ENCODE measurements at regions not wholly inside any gene's neighbourhood (a gene's known extent, or its start where the extent isn't known, plus 50 kb on each side); places are given as distances from the start of the nearest gene placed in this dataset.
"Not testable (repeated sequence)": the region's sequence is repeated elsewhere in the genome, so short reads cannot be mapped to it uniquely, and the experiment has no call there.

DNA sequence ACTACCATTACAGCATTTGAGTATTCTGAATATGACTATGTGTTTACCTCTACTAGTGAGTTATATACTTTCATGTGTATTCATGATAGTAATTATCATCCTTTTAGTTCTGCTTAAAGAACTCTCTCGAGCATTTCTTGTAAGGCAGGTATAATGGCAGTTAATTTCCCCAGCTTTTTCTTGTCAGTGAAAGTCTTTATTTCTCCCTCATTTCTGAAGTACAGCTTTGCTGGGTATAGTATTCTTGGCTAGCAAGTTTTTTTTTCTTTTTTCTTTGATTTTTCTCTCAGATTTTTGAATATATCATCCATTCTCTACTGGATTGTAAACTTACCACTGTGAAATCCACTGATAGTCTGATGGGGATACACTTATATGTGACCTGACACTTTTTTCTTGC, 165.9 kb upstream of the ARHGAP5 start:
- no peak for DNase-seq

DNA sequence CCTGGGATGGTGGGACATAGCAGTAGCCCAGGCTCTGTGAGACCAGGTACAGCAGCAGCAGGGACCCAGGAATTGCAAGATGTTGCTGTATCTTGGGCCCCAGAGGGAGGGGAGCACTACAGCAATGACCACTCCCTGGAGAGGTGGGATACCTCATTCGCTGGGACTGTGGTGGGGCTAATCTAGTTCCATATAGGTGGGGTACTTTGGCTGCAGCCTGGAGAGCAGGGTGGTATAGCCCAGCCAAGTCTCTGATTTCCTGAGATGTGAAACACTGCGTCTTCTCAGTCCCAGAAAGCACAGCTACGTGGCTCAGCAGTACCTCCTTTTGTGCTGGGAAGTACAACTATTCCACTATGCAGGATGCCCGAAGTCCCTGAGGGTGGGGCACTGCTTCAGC, 163.7 kb upstream of the ARHGAP5 start:
- no peak for DNase-seq

DNA sequence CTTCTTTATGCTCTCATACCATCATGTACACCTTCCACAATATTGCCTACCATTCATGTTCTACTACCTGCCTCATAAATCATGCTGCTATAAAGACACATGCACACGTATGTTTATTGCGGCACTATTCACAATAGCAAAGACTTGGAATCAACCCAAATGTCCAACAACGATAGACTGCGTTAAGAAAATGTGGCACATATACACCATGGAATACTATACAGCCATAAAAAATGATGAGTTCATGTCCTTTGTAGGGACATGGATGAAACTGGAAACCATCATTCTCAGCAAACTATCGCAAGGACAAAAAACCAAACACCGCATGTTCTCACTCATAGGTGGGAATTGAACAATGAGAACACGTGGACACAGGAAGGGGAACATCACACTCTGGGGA, 158.8 kb upstream of the ARHGAP5 start:
- DNase-seq, result not testable (repeated sequence)

- no peak for DNase-seq
These were observed 157.1 kb upstream of the ARHGAP5 start for GRCh38 chr14:31920001-31920400.

DNA sequence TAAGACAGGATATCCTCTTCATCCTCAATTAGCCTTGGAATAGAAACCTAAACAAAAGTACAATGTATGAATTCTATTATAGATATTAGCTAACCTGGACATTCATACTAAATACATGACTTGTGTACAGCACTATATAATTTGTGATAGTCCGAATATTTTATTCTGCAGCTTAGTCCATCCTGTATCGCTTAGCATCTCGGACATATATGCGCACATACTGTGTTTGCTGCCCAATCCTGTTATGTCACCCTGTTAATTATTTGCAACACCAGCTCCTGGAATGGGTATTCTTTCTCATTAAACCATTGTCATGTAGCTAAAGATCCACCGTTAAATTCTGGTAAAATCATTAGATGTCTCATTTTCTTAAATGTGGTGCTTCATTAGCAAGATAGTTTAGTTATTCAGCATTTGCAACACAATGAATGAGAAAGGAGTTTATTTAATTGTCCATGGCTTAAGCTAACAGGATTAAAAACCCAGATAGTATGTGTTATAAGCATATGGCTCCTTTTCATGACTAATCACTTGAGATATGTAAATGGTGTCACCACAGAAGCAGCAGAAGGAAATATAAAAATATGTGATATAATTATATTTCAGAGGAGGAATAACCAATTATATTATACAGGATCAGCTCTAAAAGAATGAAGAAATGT, 156.0 kb upstream of the ARHGAP5 start:
- DNase-seq, result no peak

- no peak for DNase-seq
These were observed 155.4 kb upstream of the ARHGAP5 start for GRCh38 chr14:31921721-31922120.

- peak; percentile 60 for DNase-seq
These were observed 151.0 kb upstream of the ARHGAP5 start for GRCh38 chr14:31926123-31926522.

- no peak for DNase-seq
These were observed 150.3 kb upstream of the ARHGAP5 start for GRCh38 chr14:31926652-31927347.

GRCh38 chr14:31927348-31927832, 149.7 kb upstream of the ARHGAP5 start:
- no peak for DNase-seq

DNA sequence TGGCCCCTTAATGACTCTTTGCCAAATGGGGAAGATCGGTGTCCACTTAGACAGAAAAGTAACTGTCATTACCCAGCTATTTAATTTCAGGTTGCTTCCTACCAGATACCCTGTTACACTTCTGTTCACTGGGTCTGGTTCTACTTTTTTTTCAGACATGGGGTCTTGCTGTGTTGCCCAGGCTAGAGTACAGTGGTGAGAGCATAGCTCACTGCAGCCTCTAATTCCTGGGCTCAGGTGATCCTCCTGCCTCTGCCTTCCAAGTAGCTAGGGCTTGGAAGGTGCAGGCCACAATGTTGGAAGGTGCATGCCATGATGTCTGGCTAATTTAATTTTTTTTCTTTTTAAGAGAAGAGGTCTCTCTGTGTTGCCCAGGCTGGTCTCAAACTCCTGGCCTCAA, 147.0 kb upstream of the ARHGAP5 start:
- no peak for DNase-seq

DNA sequence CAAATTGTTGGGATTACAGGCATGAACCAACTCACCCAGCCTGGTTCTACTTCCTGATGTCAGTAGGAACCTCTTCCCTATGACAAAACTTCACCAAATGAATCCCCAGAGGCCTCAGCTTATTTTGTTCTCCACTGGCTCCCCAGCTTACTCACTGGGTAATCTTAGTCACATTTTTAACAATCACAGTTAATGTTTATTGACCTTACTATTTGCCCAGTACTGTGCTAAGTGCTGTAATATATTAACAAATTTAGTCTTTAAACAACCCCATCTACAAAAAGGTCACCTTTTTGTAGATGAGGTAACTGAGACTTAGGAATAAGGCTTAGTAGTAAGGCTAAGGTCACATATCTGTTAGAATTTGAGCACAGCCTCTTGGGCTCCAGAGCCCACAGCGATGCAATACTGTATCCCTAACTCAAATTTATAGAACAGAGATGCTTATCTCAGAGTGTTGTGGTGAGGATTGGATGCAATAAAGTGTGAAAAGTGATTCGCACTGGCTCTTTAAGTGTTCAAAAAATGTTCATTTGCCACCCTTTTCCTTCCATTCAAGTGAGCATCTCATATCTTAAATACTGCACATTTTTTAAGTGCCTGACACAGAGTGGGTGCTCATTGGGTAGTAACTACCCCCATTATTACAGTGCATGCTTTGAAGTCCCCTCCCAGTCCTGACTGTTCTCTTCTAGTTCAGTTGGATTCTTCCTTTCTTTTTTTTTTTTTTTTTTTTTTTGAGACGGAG, 146.4 kb upstream of the ARHGAP5 start:
- DNase-seq, result no peak

- DNase-seq, result no peak
These were observed 144.4 kb upstream of the ARHGAP5 start for GRCh38 chr14:31932675-31933074.

DNA sequence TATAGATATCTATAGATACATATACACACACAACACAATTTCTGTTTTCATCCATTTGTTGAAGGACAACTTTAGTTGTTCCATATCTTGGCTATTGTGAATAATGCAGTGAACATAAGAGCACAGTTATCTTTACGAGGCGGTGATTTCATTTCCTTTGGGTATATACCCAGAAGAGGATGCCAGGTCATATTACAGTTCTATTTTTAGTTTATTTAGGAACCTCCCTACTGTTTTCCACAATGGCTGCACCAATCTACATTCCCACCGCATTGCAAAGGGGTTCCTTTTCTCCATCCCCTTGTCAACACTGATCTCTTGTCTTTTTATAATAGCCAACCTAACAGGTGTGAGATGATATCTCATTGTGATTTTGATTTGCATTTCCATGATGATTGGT, 143.4 kb upstream of the ARHGAP5 start:
- no peak for DNase-seq

DNA sequence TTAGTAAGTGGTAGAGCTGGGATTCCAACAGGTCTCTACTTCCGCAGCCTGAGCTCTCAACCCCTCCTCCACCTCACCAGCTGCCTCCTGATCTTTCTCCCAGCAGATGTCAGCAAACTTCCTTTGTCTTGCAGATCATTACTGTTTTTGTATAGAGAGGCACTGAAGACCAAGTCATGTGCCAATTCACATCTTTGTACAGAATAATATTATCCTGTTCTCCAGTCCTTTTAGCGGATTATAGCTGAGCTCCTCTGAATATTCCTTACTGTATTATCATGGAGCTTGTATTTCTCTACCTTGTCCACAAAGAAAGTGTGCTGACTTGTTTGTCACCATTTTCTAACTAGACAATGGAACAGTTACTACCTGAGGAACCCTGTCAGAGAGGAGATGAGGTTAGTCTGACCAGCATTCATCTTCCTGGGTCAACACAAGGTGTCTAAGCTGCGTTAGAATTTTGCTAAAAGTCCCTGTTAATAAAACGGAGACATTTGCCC, 142.3 kb upstream of the ARHGAP5 start:
- peak; percentile 37 for DNase-seq

DNA sequence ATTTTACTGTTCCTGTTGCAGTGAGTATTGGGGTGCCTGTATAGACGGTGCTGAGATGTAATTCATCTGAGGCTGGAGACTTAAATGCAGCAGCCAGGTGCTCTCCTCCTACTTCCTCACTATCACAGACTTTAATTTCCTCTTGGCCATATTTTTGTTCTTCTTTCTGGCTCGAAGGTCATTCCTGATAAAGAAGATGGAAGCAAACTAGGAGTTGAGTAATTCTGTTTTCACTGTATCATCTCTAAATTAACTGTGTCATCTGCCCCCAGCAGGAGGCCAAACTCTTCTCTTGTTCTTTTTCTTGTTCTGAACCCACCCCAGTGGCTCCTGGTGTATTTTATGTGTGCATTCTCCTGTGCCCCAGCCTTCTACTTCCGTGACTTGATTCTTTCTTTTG, 141.7 kb upstream of the ARHGAP5 start:
- no peak for DNase-seq

DNA sequence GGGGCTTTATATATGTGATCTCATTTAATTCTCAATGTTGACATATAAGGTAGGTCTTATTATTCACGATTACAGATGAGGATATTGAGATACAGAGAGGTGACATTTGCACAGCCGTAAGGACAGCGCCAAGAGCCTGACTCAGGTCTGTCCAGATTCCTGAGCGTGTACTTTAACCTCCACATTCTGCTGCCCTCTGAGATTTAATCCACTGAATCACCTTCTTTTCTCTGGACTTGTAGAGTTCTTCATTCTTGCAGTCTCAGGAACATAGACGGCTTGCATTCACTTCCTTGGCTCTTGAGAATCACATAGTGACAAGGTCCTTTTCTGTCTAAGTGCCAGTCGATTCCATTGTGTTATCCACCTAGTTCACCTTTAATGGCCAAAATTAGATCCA, 141.0 kb upstream of the ARHGAP5 start:
- DNase-seq, result no peak

DNA sequence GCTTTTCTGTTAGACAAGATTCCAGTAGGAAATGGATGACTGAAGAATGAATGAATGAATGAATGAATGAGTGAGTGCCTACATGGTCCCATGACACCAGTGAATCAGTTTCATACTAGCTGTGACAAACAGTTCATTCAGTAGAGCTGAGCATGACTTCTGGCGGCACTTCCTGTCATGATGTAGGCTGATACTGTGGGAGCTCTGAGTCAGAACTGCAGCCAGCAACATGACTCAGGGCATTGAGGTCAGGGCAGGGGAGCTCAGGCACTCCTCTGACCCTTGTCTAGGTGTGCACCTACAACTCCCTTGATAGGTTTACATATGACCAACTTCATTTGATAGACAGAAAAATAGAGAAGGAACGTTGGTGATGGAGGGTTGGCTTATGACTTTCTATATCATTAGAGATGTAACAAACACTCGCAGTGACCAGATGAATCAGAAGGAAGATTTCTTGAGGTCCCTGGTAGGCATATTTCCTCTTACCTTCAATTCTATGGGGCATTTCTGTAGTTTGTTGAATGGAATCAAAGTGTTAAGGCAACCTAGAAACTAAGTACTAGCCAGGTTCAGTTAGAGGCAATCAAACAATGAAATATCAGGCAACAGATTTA, 139.3 kb upstream of the ARHGAP5 start:
- peak; percentile 52 for DNase-seq

DNA sequence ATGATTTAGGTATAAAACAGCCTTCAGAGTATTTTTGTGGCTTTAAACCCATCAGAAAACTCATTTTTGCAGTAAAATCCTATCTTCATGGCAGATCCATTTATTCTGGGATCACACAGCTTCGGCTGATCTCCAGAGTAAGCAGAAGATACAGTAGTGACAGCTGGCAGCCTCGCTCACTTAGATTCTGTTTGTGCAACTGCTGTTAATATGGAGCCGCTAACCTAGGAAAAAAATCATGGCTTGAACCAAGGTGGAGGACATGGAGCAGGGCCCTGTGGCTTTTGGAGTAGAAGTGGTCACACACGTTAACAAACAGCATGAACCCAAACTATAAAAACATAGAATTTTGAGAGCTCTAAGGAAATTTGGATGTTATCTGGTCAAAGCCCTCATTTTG, 137.2 kb upstream of the ARHGAP5 start:
- no peak for DNase-seq

DNA sequence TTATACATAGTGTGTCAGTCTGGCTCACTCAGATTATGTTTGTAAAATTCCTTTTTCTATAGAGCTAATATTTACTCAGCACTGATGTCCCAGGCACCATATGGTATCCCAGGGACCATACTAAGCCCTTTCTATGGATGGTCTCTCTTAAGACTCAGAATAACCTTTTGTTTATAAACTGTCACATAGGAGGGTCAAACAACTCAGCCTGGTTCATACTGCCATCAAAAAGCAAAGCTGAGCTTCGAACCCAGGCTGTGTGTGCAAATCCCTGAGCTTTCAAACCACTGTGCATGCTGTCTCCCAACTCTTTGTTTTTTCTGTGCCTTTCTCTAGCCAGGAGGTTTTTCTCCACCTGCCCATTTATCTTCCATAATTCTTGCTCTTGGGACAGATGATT, 135.6 kb upstream of the ARHGAP5 start:
- no peak for DNase-seq

GRCh38 chr14:31942166-31942841, 134.8 kb upstream of the ARHGAP5 start:
- no peak for DNase-seq

GRCh38 chr14:31943217-31943799, 133.8 kb upstream of the ARHGAP5 start:
- no peak for DNase-seq

- no peak for DNase-seq
These were observed 133.2 kb upstream of the ARHGAP5 start for GRCh38 chr14:31943861-31944255.
